AG09319 (cell line): ENCODE measurements at regions not wholly inside any gene's neighbourhood (a gene's known extent, or its start where the extent isn't known, plus 50 kb on each side); places are given as distances from the start of the nearest gene placed in this dataset.
"Not testable (repeated sequence)": the region's sequence is repeated elsewhere in the genome, so short reads cannot be mapped to it uniquely, and the experiment has no call there.

Experiments
- DNase-seq: peaks from one replicate; pipeline ENCODE4 v3.0.0-alpha.2; 2010; ENCODE audit warnings: low read depth; ENCODE audit errors: extremely low read depth
- CTCF ChIP-seq: IDR thresholded peaks from 2 replicates; pipeline ENCODE4 v1.5.1; 2011; ENCODE audit warnings: low read depth, mild to moderate bottlenecking, inconsistent platforms, low read length, moderate library complexity

- no peak for TF ChIP-seq CTCF
- DNase-seq = no peak
These were observed 170.6 kb downstream of the FZD1 start for GRCh38 chr7:91434836-91435235.

GRCh38 chr7:91435381-91436059 lies 171.3 kb downstream of the FZD1 start:
- TF ChIP-seq CTCF = no peak

GRCh38 chr7:91436655-91437054 lies 172.4 kb downstream of the FZD1 start:
- no peak for DNase-seq
- TF ChIP-seq CTCF = no peak

More at GRCh38 chr7:91435381-91436059, 171.3 kb downstream of the FZD1 start:
- no peak for DNase-seq

GRCh38 chr7:91440198-91440597 lies 176.0 kb downstream of the FZD1 start:
- DNase-seq = not testable (repeated sequence)

- TF ChIP-seq CTCF = no peak
- DNase-seq = no peak
These were observed 179.6 kb downstream of the FZD1 start for GRCh38 chr7:91443862-91444261.

GRCh38 chr7:91446819-91447218 lies 182.6 kb downstream of the FZD1 start:
- TF ChIP-seq CTCF = no peak
- DNase-seq = no peak

GRCh38 chr7:91455411-91455810 lies 191.2 kb downstream of the FZD1 start:
- DNase-seq = no peak
- no peak for TF ChIP-seq CTCF

GRCh38 chr7:91457208-91457607 lies 193.0 kb downstream of the FZD1 start:
- TF ChIP-seq CTCF = no peak
- DNase-seq = no peak
